GM19452 (cell line): ENCODE measurements at regions not wholly inside any gene's neighbourhood (a gene's known extent, or its start where the extent isn't known, plus 50 kb on each side); places are given as distances from the start of the nearest gene placed in this dataset.

ENCODE experiments used
- ATAC-seq: cut with Tn5 transposase; IDR thresholded peaks from one replicate; pipeline ENCODE4 v1.9.1; 2021; ENCODE audit not compliant: unreplicated experiment

- ATAC-seq, result no peak
Measured at GRCh38 chr20:48166082-48166835, 381.0 kb upstream of the SULF2 start.

GRCh38 chr20:48165401-48165685, 380.1 kb upstream of the SULF2 start:
- no peak for ATAC-seq

DNA sequence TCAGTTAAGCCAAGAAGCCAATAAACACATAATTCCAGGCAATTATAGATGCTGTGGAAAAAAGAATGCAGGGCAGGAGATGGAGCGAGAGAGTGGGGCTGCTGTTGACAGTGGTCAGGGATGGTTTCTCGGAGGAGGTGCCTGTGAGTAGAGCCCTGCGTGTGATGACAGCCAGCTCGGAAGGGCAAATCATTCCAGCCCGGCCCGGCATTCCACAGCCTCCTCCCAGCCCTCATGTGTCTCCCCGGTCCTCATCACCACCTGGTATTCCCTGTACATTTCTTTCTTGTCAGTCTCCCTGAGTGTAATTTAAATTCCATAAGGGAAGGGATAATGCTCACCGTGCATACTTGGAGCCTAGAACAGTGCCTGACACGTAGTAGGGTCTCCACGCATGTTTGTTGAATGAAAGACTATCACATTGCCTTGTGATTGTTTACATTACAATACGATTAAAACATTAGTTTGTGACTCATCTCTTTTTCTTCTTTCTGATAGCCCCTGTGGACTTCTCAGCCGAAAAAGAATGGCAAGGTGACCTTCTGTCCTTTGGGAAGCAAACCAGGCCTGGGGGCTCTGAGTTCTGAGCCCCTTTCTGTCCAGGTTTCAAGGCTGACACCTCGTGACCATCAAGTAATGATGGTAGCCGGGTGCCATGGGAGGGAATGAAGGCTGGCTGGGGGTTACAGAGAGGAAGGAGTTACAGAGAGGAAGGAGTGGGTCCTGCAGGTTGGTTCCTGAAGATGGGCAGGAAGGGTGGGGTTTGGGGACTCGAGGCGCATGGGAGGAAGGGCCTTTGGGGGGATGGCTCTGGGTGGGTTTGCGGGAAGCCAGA, 379.5 kb upstream of the SULF2 start:
- no peak for ATAC-seq

DNA sequence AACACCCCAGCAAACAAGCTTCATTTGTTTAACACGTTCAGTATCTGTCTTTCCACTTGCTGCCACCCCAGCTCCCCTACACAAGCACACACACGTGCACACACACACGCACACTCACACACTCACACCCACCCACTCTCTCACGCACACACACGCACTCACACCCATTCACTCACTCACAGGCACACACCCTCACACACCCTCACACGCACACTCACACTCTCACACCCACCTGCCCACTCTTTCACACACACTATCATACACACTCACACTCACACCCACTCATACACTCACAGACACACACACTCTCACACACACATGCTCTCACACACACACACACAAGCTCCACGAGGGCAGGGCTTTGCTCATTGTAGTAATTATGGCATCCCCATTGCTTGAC, 378.8 kb upstream of the SULF2 start:
- no peak for ATAC-seq

DNA sequence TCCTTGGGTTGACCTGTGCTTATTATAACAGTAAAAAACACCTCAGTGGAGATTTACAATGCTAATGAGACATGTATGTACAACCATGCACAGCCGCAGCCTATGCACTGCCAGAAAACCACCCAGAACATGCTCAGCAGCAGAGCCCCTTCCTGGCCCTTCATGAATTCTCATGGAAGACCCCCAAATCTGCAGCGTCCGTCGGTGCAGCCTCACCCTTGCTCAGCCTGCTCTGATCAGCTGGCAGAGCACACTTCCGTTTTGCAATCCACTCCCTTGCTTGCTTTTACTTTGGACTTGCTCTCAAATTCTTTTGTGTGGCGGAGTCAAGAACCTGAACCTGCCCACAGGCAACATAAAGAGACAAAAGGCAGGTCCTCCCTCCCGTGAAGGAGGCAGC, 378.2 kb upstream of the SULF2 start:
- no peak for ATAC-seq

GRCh38 chr20:48162621-48163020, 377.3 kb upstream of the SULF2 start:
- no peak for ATAC-seq

DNA sequence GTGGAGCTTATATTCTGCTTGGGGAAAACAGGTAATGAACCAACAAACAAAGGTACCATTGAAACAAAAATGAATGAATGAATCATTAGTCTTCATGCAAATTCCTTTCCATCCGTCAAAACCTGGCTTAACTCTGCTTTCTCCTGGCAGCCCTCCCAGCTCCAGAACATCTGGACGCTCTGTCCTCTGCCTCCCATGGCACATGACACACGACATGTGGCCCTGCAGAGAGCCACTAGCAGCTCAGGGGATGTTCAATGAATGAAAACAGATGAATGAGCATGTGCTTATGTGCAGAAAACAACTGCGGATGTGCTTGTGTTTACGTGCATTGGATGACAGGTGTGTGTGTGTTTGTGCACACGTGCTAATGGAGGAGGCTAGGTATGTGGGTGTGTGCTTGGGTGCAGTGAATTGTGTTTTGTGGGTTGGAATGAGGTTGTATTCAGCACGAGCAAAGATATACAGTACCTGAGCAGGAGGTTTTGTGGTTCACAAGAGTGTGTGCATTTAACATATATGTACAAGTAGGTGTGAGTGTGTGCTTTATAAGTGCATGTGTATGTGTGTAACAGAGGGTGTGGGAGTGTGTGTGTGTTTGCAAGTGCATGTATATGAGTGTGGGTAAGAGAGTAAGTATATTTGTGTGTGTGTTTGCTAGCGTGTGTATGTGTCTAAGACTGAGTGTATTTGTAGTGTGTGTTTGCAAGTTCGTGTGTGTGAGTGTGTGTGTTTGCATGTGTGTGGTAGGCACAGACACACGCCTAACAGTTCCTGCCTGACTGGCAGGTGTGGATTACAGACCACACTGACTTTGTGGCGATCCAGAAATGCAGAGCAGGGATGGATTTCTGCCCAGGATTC, 374.1 kb upstream of the SULF2 start:
- no peak for ATAC-seq

- ATAC-seq, result no peak
Measured at GRCh38 chr20:48158014-48158413, 372.7 kb upstream of the SULF2 start.

GRCh38 chr20:48156951-48157700, 371.8 kb upstream of the SULF2 start:
- ATAC-seq, result no peak

DNA sequence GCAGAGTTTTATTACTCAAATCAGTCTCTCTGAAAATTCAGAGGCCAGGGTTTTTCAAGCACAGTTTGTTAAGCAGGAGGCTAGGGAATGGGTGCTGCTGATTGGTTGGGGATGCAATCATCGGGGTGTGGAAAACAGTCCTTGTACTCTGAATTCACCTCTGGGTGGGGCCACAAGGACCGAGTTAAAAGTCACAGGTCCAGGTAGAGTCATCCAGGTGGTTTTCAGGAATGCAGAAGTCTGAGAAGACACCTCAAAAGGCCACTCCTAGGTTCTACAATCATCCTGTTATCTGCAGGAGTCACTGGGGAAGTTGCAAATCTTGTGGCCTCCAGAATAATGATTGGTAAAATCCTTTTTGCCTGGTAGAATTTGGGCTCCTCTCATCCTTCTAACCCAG, 371.2 kb upstream of the SULF2 start:
- ATAC-seq, result no peak

GRCh38 chr20:48155268-48155667, 370.0 kb upstream of the SULF2 start:
- no peak for ATAC-seq

GRCh38 chr20:48154040-48154765, 368.9 kb upstream of the SULF2 start:
- ATAC-seq, result no peak

- no peak for ATAC-seq
Measured at GRCh38 chr20:48153523-48153922, 368.2 kb upstream of the SULF2 start.

- ATAC-seq, result no peak
Measured at GRCh38 chr20:48153103-48153502, 367.8 kb upstream of the SULF2 start.

- ATAC-seq, result no peak
Measured at GRCh38 chr20:48150568-48150967, 365.3 kb upstream of the SULF2 start.

DNA sequence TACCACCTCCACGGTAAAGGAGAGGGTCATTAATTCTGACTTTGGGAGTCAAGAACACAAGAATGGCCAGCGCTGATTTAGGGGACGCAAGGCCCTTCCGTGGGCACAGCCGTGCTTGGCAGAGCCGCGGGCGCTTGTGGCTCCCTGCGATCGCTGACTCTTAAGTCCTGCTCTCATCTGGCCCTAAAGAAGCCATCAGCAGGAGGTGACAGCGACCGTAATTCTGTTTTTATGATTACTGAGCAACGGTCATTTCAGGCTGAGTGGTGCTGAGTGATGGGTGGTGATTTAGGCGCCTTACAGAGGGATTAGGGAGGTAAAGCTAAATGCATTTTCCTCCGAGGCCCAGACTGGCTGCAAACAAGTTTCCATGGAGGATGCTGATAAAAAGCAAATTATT, 364.6 kb upstream of the SULF2 start:
- no peak for ATAC-seq

- ATAC-seq, result no peak
Measured at GRCh38 chr20:48148916-48149672, 363.8 kb upstream of the SULF2 start.

- ATAC-seq, result no peak
Measured at GRCh38 chr20:48148020-48148419, 362.7 kb upstream of the SULF2 start.

DNA sequence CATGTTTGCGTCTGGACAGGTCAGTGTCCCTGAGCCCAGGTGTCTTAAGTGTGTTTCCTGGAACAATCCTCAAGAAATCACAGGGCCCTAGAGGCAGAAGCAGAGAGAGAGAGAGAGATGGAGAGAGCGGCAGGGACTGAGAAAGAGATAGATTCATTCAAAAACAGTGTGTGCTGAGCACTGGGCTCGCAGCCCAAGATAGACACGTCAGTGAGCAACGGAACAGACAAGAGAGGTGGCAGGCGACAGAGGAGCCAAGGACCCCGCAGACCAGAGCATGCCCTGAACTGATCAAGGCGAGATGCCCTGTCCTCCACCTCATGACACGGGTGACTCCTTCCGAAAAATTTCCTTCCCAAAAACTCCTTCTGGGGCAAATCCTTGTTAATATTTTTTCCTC, 362.0 kb upstream of the SULF2 start:
- no peak for ATAC-seq

DNA sequence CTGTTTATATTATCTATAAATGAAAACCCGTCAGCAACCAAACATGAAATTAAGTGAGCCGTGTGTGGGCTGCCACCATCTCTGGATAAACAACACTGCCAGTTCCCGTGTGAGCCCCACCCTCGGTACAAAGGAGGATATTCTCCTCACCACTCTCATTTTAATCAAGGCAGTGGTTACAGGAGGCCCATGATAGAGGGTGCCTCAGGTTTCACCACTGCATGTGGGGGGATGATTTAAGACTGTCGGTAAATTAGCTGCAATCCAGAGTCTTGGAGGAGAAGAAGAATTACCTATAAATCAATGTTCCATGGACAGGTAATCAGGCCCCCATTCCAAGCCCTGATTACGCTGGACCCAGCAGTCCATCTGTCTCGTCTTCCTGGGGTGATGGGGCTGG, 361.6 kb upstream of the SULF2 start:
- ATAC-seq, result no peak
